Neural cell (in vitro differentiated cells): ENCODE measurements at regions not wholly inside any gene's neighbourhood (a gene's known extent, or its start where the extent isn't known, plus 50 kb on each side); places are given as distances from the start of the nearest gene placed in this dataset.

Source experiments
- H2AFZ ChIP-seq: fragments of 200-600, 300-800 bp; sonication (generic), shearing (Covaris generic); 2 replicates; pipeline ENCODE4 v1.6.0; 2014; ENCODE audit warnings: low read depth, mild to moderate bottlenecking, antibody characterized with exemption, low read length, moderate library complexity
- H3F3A ChIP-seq: fragments of 200-600 bp; shearing (Covaris generic); 2 replicates; pipeline ENCODE4 v1.6.1; 2016; ENCODE audit warnings: mild to moderate bottlenecking, moderate library complexity, mixed read lengths, antibody characterized with exemption, low read length; ENCODE audit not compliant: insufficient read depth, poor library complexity, severe bottlenecking
- H3K27ac ChIP-seq: fragments of 200-600, 300-800 bp; sonication (generic), shearing (Covaris generic); 2 replicates; pipeline ENCODE4 v1.5.1; 2014; ENCODE audit warnings: mild to moderate bottlenecking, low read length, moderate library complexity
- H3K27me3 ChIP-seq: fragments of 300-800, 200-600 bp; sonication (generic), shearing (Covaris generic); 2 replicates; pipeline ENCODE4 v1.6.0; 2014; ENCODE audit warnings: mild to moderate bottlenecking, low read depth, low read length, moderate library complexity; ENCODE audit not compliant: insufficient read depth
- H3K36me3 ChIP-seq: fragments of 300-800, 200-600 bp; sonication (generic), shearing (Covaris generic); 2 replicates; pipeline ENCODE4 v1.5.1; 2014; ENCODE audit warnings: mild to moderate bottlenecking, antibody characterized with exemption, low read length, moderate library complexity; ENCODE audit not compliant: insufficient read depth
- H3K4me2 ChIP-seq: fragments of 300-800, 200-600 bp; sonication (generic), shearing (Covaris generic); 2 replicates; pipeline ENCODE4 v1.6.0; 2014; ENCODE audit warnings: mild to moderate bottlenecking, low read length
- H3K4me3 ChIP-seq: fragments of 300-800, 200-600 bp; sonication (generic), shearing (Covaris generic); 2 replicates; pipeline ENCODE4 v1.5.1; 2014; ENCODE audit warnings: mild to moderate bottlenecking, low read length, moderate library complexity
- H3K79me2 ChIP-seq: fragments of 200-600 bp; shearing (Covaris generic); replicated peaks from 2 replicates; pipeline ENCODE4 v1.6.0; 2014; ENCODE audit warnings: mild to moderate bottlenecking, low read length, moderate library complexity; ENCODE audit not compliant: insufficient read depth
- H3K9ac ChIP-seq: fragments of 300-800, 200-600 bp; sonication (generic), shearing (Covaris generic); 2 replicates; pipeline ENCODE4 v1.6.1; 2016; ENCODE audit warnings: mild to moderate bottlenecking, low read length, mixed read lengths
- H3K9me2 ChIP-seq: fragments of 200-600 bp; shearing (Covaris generic); 2 replicates; pipeline ENCODE4 v1.6.1; 2016; ENCODE audit warnings: mild to moderate bottlenecking, low read length, mixed read lengths; ENCODE audit not compliant: insufficient read depth
- H3K9me3 ChIP-seq: fragments of 200-600, 300-800 bp; sonication (generic), shearing (Covaris generic); 2 replicates; pipeline ENCODE4 v1.6.1; 2016; ENCODE audit warnings: mild to moderate bottlenecking, mixed run types, low read length, moderate library complexity, mixed read lengths
- H4K20me1 ChIP-seq: fragments of 200-600 bp; shearing (Covaris generic); 2 replicates; pipeline ENCODE4 v1.6.1; 2016; ENCODE audit warnings: mild to moderate bottlenecking, mixed run types; ENCODE audit not compliant: insufficient read depth
- EP300 ChIP-seq: fragments of 450-650 bp; conservative IDR thresholded peaks from 2 replicates; pipeline ENCODE4 v1.6.1; 2014; ENCODE audit warnings: antibody characterized with exemption, mild to moderate bottlenecking, moderate library complexity; ENCODE audit not compliant: poor library complexity, severe bottlenecking
- EZH2 ChIP-seq: fragments of 200-600, 300-800 bp; shearing (Covaris generic), sonication (generic); IDR thresholded peaks from 2 replicates; pipeline ENCODE4 v1.6.1; 2014; ENCODE audit warnings: antibody characterized with exemption, low read length, borderline replicate concordance, mild to moderate bottlenecking; ENCODE audit not compliant: insufficient read depth, poor library complexity, severe bottlenecking
- MXI1 ChIP-seq: fragments of 450-650 bp; conservative IDR thresholded peaks from 2 replicates; pipeline ENCODE4 v1.6.1; 2014; ENCODE audit warnings: antibody characterized with exemption, mild to moderate bottlenecking; ENCODE audit not compliant: poor library complexity, severe bottlenecking
- POLR2AphosphoS5 ChIP-seq: IDR thresholded peaks from 2 replicates; pipeline ENCODE4 v1.6.1; 2012
- RAD21 ChIP-seq: fragments of 450-650 bp; conservative IDR thresholded peaks from 2 replicates; pipeline ENCODE4 v1.6.1; 2014; ENCODE audit warnings: antibody characterized with exemption, mild to moderate bottlenecking, moderate library complexity
- REST ChIP-seq: IDR thresholded peaks from 2 replicates; pipeline ENCODE4 v1.6.1; 2012; ENCODE audit warnings: borderline replicate concordance
- SMC3 ChIP-seq: fragments of 450-650 bp; conservative IDR thresholded peaks from 2 replicates; pipeline ENCODE4 v1.6.1; 2014; ENCODE audit warnings: antibody characterized with exemption, mild to moderate bottlenecking, moderate library complexity; ENCODE audit not compliant: poor library complexity
- TAF1 ChIP-seq: IDR thresholded peaks from 2 replicates; pipeline ENCODE4 v1.6.1; 2012; ENCODE audit warnings: low read depth
- TF ChIP-seq, protein P1 (sequence below): fragments of 450-650 bp; IDR thresholded peaks from 2 replicates; pipeline ENCODE4 v1.5.1; 2014; ENCODE audit warnings: antibody characterized with exemption, mild to moderate bottlenecking, moderate library complexity; ENCODE audit not compliant: poor library complexity, severe bottlenecking

DNA sequence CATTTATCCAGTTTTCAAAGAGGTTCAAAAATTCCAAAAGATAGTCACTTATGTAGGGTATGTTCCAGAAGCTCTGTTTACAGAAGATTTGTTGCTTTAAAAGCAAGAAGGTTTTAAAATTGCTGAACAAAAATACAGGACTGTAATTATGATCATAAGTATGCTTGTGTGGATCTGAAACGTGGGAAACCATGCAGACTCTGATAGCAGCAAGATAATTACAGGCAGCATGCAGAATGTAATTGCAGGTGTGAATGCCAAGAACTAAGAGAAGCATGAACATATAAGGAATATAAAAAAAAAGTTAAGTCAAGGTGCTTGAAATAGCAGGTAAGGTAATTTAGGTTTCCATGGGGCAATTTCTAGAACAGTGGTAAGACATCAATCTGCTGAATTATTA lies 405.7 kb downstream of the ARL4A start:
- Histone ChIP-seq H3K4me2 (no peak overlapping the region), H4K20me1 (no peaks in the 10 kb centered on the region), H2AFZ (no peak overlapping the region), H3K9me2 (no peaks in the 10 kb centered on the region), H3K27ac (no peak overlapping the region), H3K9ac (no peak overlapping the region), H3K9me3 (no peaks in the 10 kb centered on the region), H3K36me3 (no peaks in the 10 kb centered on the region), H3K27me3 (no peaks in the 10 kb centered on the region), H3K79me2 (no peaks in the 10 kb centered on the region), H3K4me3 (no peak overlapping the region), H3F3A (no peaks in the 10 kb centered on the region)
- no peak for TF ChIP-seq MXI1
- no peak for TF ChIP-seq EZH2
- TF ChIP-seq POLR2AphosphoS5: no peak
- TF ChIP-seq, protein P1, sequence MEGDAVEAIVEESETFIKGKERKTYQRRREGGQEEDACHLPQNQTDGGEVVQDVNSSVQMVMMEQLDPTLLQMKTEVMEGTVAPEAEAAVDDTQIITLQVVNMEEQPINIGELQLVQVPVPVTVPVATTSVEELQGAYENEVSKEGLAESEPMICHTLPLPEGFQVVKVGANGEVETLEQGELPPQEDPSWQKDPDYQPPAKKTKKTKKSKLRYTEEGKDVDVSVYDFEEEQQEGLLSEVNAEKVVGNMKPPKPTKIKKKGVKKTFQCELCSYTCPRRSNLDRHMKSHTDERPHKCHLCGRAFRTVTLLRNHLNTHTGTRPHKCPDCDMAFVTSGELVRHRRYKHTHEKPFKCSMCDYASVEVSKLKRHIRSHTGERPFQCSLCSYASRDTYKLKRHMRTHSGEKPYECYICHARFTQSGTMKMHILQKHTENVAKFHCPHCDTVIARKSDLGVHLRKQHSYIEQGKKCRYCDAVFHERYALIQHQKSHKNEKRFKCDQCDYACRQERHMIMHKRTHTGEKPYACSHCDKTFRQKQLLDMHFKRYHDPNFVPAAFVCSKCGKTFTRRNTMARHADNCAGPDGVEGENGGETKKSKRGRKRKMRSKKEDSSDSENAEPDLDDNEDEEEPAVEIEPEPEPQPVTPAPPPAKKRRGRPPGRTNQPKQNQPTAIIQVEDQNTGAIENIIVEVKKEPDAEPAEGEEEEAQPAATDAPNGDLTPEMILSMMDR: no peak
- TF ChIP-seq SMC3: no peak
- no peak for TF ChIP-seq TAF1
- no peak for TF ChIP-seq RAD21
- no peak for TF ChIP-seq REST
- TF ChIP-seq EP300: no peak

GRCh38 chr7:13097499-13097898 lies 410.1 kb downstream of the ARL4A start:
- Histone ChIP-seq H3K9me3 (no peaks in the 10 kb centered on the region), H4K20me1 (no peaks in the 10 kb centered on the region), H3K79me2 (no peaks in the 10 kb centered on the region), H3K9me2 (no peaks in the 10 kb centered on the region), H3K9ac (no peak overlapping the region), H3F3A (no peaks in the 10 kb centered on the region), H3K27me3 (no peaks in the 10 kb centered on the region), H3K36me3 (no peaks in the 10 kb centered on the region), H3K4me3 (no peak overlapping the region), H3K27ac (no peak overlapping the region), H2AFZ (no peak overlapping the region), H3K4me2 (no peak overlapping the region)
- TF ChIP-seq REST: no peak
- TF ChIP-seq EP300: no peak
- TF ChIP-seq MXI1: no peak
- no peak for TF ChIP-seq TAF1
- TF ChIP-seq, protein P1: no peak
- TF ChIP-seq EZH2: no peak
- TF ChIP-seq RAD21: no peak
